A549 (cell line): ENCODE measurements at regions not wholly inside any gene's neighbourhood (a gene's known extent, or its start where the extent isn't known, plus 50 kb on each side); places are given as distances from the start of the nearest gene placed in this dataset.

Experiments
- ATAC-seq, 2 experiments: fragments of 200-7000 bp in 1 of 2; fragments of >200 bp in 1 of 2; cut with Nextera tagmentation in 1 of 2; cut with Tn5 transposase in 1 of 2; 3 replicates each; pipeline versions ENCODE4 v1.8.0 to v1.9.1; 2018 to 2020; ENCODE audit warnings: mild to moderate bottlenecking in 1 of 2, moderate library complexity in 1 of 2
- CTCF ChIA-PET: fragments of 300-600 bp; sonication (Branson Sonifier 250); formaldehyde crosslinking; extraction: SDS; loops from one replicate; lab custom pipeline; 2021; ENCODE audit warnings: antibody characterized with exemption, inconsistent platforms; lab: Yijun Ruan, JAX
- POLR2A ChIA-PET: fragments of 350-600 bp; formaldehyde crosslinking; extraction: SDS; loops from one replicate; lab custom pipeline; 2021; ENCODE audit warnings: antibody characterized with exemption, inconsistent platforms; lab: Yijun Ruan, JAX
- DNase-seq, 2 experiments: peaks; one replicate each; pipeline versions ENCODE4 v3.0.0 to v3.0.0-alpha.2; 2011 to 2016; ENCODE audit warnings: low read depth in 1 of 2, low spot score in 1 of 2
- FAIRE-seq: peaks from 2 replicates; lab custom pipeline; 2011; peaks lifted over from hg19 to GRCh38; lab: Jason Lieb, UNC
- H3K27ac ChIP-seq, 2 experiments: fragments of >200 bp; sonication (Bioruptor Twin); formaldehyde crosslinking; 3 replicates each; pipeline ENCODE4 v1.5.1; 2016 to 2017
- H3K4me1 ChIP-seq: fragments of >200 bp; sonication (Bioruptor Twin); formaldehyde crosslinking; 3 replicates; pipeline ENCODE4 v1.6.1; 2016
- H3K4me2 ChIP-seq: fragments of >200 bp; sonication (Bioruptor Twin); formaldehyde crosslinking; 3 replicates; pipeline ENCODE4 v1.6.1; 2016
- H3K4me3 ChIP-seq: fragments of >200 bp; sonication (Bioruptor Twin); formaldehyde crosslinking; 3 replicates; pipeline ENCODE4 v1.5.1; 2016
- H3K9me3 ChIP-seq: fragments of >200 bp; sonication (Bioruptor Twin); formaldehyde crosslinking; 3 replicates; pipeline ENCODE4 v1.6.1; 2016
- ATOH8 ChIP-seq: fragments of 250-450 bp; sonication (Bioruptor Pico); IDR thresholded peaks from 2 replicates; pipeline ENCODE4 v1.5.0; 2020; ENCODE audit warnings: low read depth, mild to moderate bottlenecking, moderate library complexity
- CBX2 ChIP-seq: fragments of 200-600 bp; sonication (generic); IDR thresholded peaks from 2 replicates; pipeline ENCODE4 v1.6.1; 2016; ENCODE audit warnings: low read depth, mild to moderate bottlenecking, borderline replicate concordance
- CHD4 ChIP-seq: fragments of 200-600 bp; sonication (generic); IDR thresholded peaks from 2 replicates; pipeline ENCODE4 v1.6.1; 2016; ENCODE audit warnings: antibody characterized with exemption, mild to moderate bottlenecking, borderline replicate concordance
- EHF ChIP-seq: fragments of 250-450 bp; sonication (Bioruptor Pico); IDR thresholded peaks from 2 replicates; pipeline ENCODE4 v1.5.0; 2020; ENCODE audit warnings: mild to moderate bottlenecking
- FOXS1 ChIP-seq: fragments of 250-450 bp; sonication (Bioruptor Pico); IDR thresholded peaks from 2 replicates; pipeline ENCODE4 v1.5.0; 2020; ENCODE audit warnings: mild to moderate bottlenecking, moderate library complexity
- GATA3 ChIP-seq: IDR thresholded peaks from 2 replicates; pipeline ENCODE4 v1.6.1; 2012; ENCODE audit warnings: borderline replicate concordance
- HDAC2 ChIP-seq: fragments of 200-600 bp; sonication (generic); IDR thresholded peaks from 2 replicates; pipeline ENCODE4 v1.6.1; 2016
- HEYL ChIP-seq: fragments of 250-450 bp; sonication (Bioruptor Pico); IDR thresholded peaks from 2 replicates; pipeline ENCODE4 v1.8.0; 2021; ENCODE audit warnings: mild to moderate bottlenecking, moderate library complexity
- HOXA7 ChIP-seq: fragments of 250-450 bp; sonication (Bioruptor Pico); IDR thresholded peaks from 2 replicates; pipeline ENCODE4 v1.5.0; 2020; ENCODE audit warnings: mild to moderate bottlenecking, moderate library complexity
- HOXB13 ChIP-seq: fragments of 250-450 bp; sonication (Bioruptor Pico); IDR thresholded peaks from 2 replicates; pipeline ENCODE4 v1.5.0; 2020; ENCODE audit warnings: low read depth, mild to moderate bottlenecking, moderate library complexity
- JUNB ChIP-seq: fragments of >200 bp; sonication (Bioruptor Twin); formaldehyde crosslinking; IDR thresholded peaks from 2 replicates; pipeline ENCODE4 v1.6.1; 2016
- NPAS2 ChIP-seq: fragments of 250-450 bp; sonication (Bioruptor Pico); IDR thresholded peaks from 2 replicates; pipeline ENCODE4 v1.8.0; 2022; ENCODE audit warnings: mild to moderate bottlenecking, moderate library complexity, borderline replicate concordance
- NR3C1 ChIP-seq: fragments of >200 bp; sonication (Bioruptor Twin); formaldehyde crosslinking; IDR thresholded peaks from 3 replicates; pipeline ENCODE4 v1.6.1; 2017
- POLR2AphosphoS2 ChIP-seq: conservative IDR thresholded peaks from 2 replicates; pipeline ENCODE4 v1.6.1; 2012; ENCODE audit warnings: low read length, improper control_type of control experiment, inconsistent platforms
- REST ChIP-seq: fragments of 200-600 bp; sonication (generic); IDR thresholded peaks from 2 replicates; pipeline ENCODE4 v1.6.1; 2016; ENCODE audit warnings: antibody characterized with exemption, mild to moderate bottlenecking, moderate library complexity
- RNF2 ChIP-seq: fragments of 200-600 bp; sonication (generic); IDR thresholded peaks from 2 replicates; pipeline ENCODE4 v1.6.1; 2016; ENCODE audit warnings: low read depth, mild to moderate bottlenecking, antibody characterized with exemption, moderate library complexity, borderline replicate concordance
- TFCP2L1 ChIP-seq: fragments of 250-450 bp; sonication (Bioruptor Pico); IDR thresholded peaks from 2 replicates; pipeline ENCODE4 v1.5.0; 2021; ENCODE audit warnings: mild to moderate bottlenecking
- ZNF302 ChIP-seq: fragments of 250-450 bp; sonication (Bioruptor Pico); IDR thresholded peaks from 2 replicates; pipeline ENCODE4 v1.9.0; 2021; ENCODE audit warnings: inconsistent platforms, mild to moderate bottlenecking, moderate library complexity
- WGBS: methylation state at CpG from one replicate; pipeline ENCODE4 v1.1.6; 2017; ENCODE audit errors: missing lambda C conversion rate; 5-methylcytosine and 5-hydroxymethylcytosine counted together

GRCh38 chr14:86055512-86056075 is 525.6 kb downstream of the FLRT2 start (continued):
- TF ChIP-seq REST = no peak
- TF ChIP-seq, all 56 proteins: peak for 0

- WGBS = 0% methylated on average over 1 of the region's 1 CpG
- H3K4me3 ChIP-seq = no peak overlapping the region
- TF ChIP-seq HOXA7 (CRISPR knock-in tag) (no peak), ATOH8 (CRISPR knock-in tag) (no peak), JUNB (no peak), TFCP2L1 (CRISPR knock-in tag) (no peak), HOXB13 (CRISPR knock-in tag) (no peak), FOXS1 (CRISPR knock-in tag) (no peak), HDAC2 (no peak), NR3C1 (no peak), RNF2 (no peak)
- TF ChIP-seq, all 56 proteins: peak for 0
- H3K4me1 ChIP-seq = no peaks in the 10 kb centered on the region
- H3K9me3 ChIP-seq = no peaks in the 10 kb centered on the region
- FAIRE-seq (no peak), DNase-seq (no peak), ATAC-seq (no peak)
- no peak overlapping the region for H3K4me2 ChIP-seq
- POLR2A ChIA-PET = no interaction called here
- H3K27ac ChIP-seq = no peak overlapping the region
- CTCF ChIA-PET = interaction anchor here (1.0 kb wide), 1 partner anchor 15 kb away, joined by 3 read pairs; no protein-coding TSS in a partner anchor
Observed at GRCh38 chr14:86052868-86053267, 522.9 kb downstream of the FLRT2 start.

GRCh38 chr14:86050757-86051156 is 520.8 kb downstream of the FLRT2 start:
- no peak for FAIRE-seq
- Histone ChIP-seq H3K4me1 (no peaks in the 10 kb centered on the region), H3K4me2 (no peak overlapping the region), H3K9me3 (no peaks in the 10 kb centered on the region), H3K4me3 (no peak overlapping the region), H3K27ac (no peak overlapping the region)
- ChIA-PET CTCF (no interaction called here), POLR2A (no interaction called here)
- DNase-seq = no peak
- under 1% methylated on average over 5 of the region's 5 CpGs for WGBS
- TF ChIP-seq POLR2AphosphoS2 (no peak), ZNF302 (CRISPR knock-in tag) (no peak), NPAS2 (CRISPR knock-in tag) (no peak), HOXB13 (CRISPR knock-in tag) (no peak), EHF (CRISPR knock-in tag) (no peak), HEYL (no peak), GATA3 (no peak), CHD4 (no peak), TFCP2L1 (CRISPR knock-in tag) (no peak), JUNB (no peak), CBX2 (no peak)
- ATAC-seq = no peak
